Calu3 (cell line): ENCODE measurements at regions not wholly inside any gene's neighbourhood (a gene's known extent, or its start where the extent isn't known, plus 50 kb on each side); places are given as distances from the start of the nearest gene placed in this dataset.

Source experiments
- BruUV-seq: library from RNA; stranded (reverse); fragments of 400-500 nt; replicated peaks from 2 replicates; lab custom pipeline; 2021; lab: Mats Ljungman, UMichigan
- CTCF ChIA-PET: fragments of 300-600 bp; sonication (Branson Sonifier 250); formaldehyde crosslinking; loops from one replicate; lab custom pipeline; 2022; ENCODE audit warnings: antibody characterized with exemption; lab: Charles Lee
- DNase-seq: peaks from one replicate; pipeline ENCODE4 v3.0.0; 2022
- H3K27ac Mint-ChIP-seq: one replicate; pipeline ENCODE4 v1.8.0; 2022; ENCODE audit warnings: mixed read lengths; ENCODE audit not compliant: unreplicated experiment
- H3K27me3 Mint-ChIP-seq: one replicate; pipeline ENCODE4 v1.8.0; 2022; ENCODE audit warnings: mixed read lengths; ENCODE audit not compliant: unreplicated experiment
- H3K36me3 Mint-ChIP-seq: one replicate; pipeline ENCODE4 v1.8.0; 2022; ENCODE audit warnings: mild to moderate bottlenecking, moderate library complexity, mixed read lengths; ENCODE audit not compliant: insufficient read depth, unreplicated experiment
- H3K4me1 Mint-ChIP-seq: one replicate; pipeline ENCODE4 v1.8.0; 2022; ENCODE audit warnings: mild to moderate bottlenecking, low read depth, mixed read lengths; ENCODE audit not compliant: unreplicated experiment
- H3K4me3 Mint-ChIP-seq: one replicate; pipeline ENCODE4 v1.8.0; 2022; ENCODE audit warnings: mild to moderate bottlenecking, low read depth, moderate library complexity, mixed read lengths; ENCODE audit not compliant: unreplicated experiment
- H3K9me3 Mint-ChIP-seq: one replicate; pipeline ENCODE4 v1.8.0; 2022; ENCODE audit warnings: low read depth, mixed read lengths; ENCODE audit not compliant: unreplicated experiment
- CTCF ChIP-seq: fragments of 200-600 bp; IDR thresholded peaks from one replicate; pipeline ENCODE4 v1.8.0; 2022; ENCODE audit warnings: antibody characterized with exemption; ENCODE audit not compliant: unreplicated experiment
- intact Hi-C: fragments of 100-400 bp; cut with micrococcal nuclease; formaldehyde crosslinking; loops from one replicate; pipeline ENCODE4 v1.10.0; 2022; ENCODE audit not compliant: unreplicated experiment

GRCh38 chr12:107584563-107584962 is 101.0 kb upstream of the PWP1 start:
- no TSS peak for BruUV-seq
- no peaks in the 10 kb centered on the region for H3K4me1 Mint-ChIP-seq
- H3K27me3 Mint-ChIP-seq = peaks cover 79% of the 10 kb centered on the region
- H3K4me3 Mint-ChIP-seq = no peak overlapping the region
- H3K9me3 Mint-ChIP-seq = no peaks in the 10 kb centered on the region
- H3K36me3 Mint-ChIP-seq = no peaks in the 10 kb centered on the region
- intact Hi-C loops = no loop called here
- H3K27ac Mint-ChIP-seq = no peak overlapping the region
- CTCF ChIA-PET = no interaction called here
- no peak for TF ChIP-seq CTCF
- DNase-seq = no peak

- H3K36me3 Mint-ChIP-seq = no peaks in the 10 kb centered on the region
- no peaks in the 10 kb centered on the region for H3K9me3 Mint-ChIP-seq
- H3K27ac Mint-ChIP-seq = no peak overlapping the region
- H3K4me1 Mint-ChIP-seq = no peaks in the 10 kb centered on the region
- intact Hi-C loops = no loop called here
- TF ChIP-seq CTCF = no peak
- peaks cover 61% of the 10 kb centered on the region for H3K27me3 Mint-ChIP-seq
- no peak for DNase-seq
- no peak overlapping the region for H3K4me3 Mint-ChIP-seq
- CTCF ChIA-PET = no interaction called here
- no TSS peak for BruUV-seq
These were observed 99.2 kb upstream of the PWP1 start for GRCh38 chr12:107586256-107586970.

GRCh38 chr12:107590413-107590812 is 95.2 kb upstream of the PWP1 start:
- no peak overlapping the region for H3K4me3 Mint-ChIP-seq
- no peak for TF ChIP-seq CTCF
- CTCF ChIA-PET = no interaction called here

GRCh38 chr12:107590814-107591375 is 94.7 kb upstream of the PWP1 start:
- BruUV-seq = no TSS peak
- intact Hi-C loops = no loop called here
- Mint-ChIP-seq H3K4me3 (no peak overlapping the region), H3K36me3 (peaks cover 5% of the 10 kb centered on the region), H3K4me1 (no peaks in the 10 kb centered on the region), H3K27me3 (peaks cover 20% of the 10 kb centered on the region), H3K27ac (no peak overlapping the region), H3K9me3 (no peaks in the 10 kb centered on the region)
- no peak for TF ChIP-seq CTCF
- CTCF ChIA-PET = no interaction called here
- no peak for DNase-seq

More at GRCh38 chr12:107590413-107590812, 95.2 kb upstream of the PWP1 start:
- no peaks in the 10 kb centered on the region for H3K9me3 Mint-ChIP-seq
- BruUV-seq = no TSS peak
- H3K36me3 Mint-ChIP-seq = peaks cover 3% of the 10 kb centered on the region
- intact Hi-C loops = no loop called here
- peaks cover 25% of the 10 kb centered on the region for H3K27me3 Mint-ChIP-seq
- no peak for DNase-seq
- no peak overlapping the region for H3K27ac Mint-ChIP-seq
- no peaks in the 10 kb centered on the region for H3K4me1 Mint-ChIP-seq
